A549 (cell line): ENCODE measurements at regions not wholly inside any gene's neighbourhood (a gene's known extent, or its start where the extent isn't known, plus 50 kb on each side); places are given as distances from the start of the nearest gene placed in this dataset.
"Not testable (repeated sequence)": the region's sequence is repeated elsewhere in the genome, so short reads cannot be mapped to it uniquely, and the experiment has no call there.

Experiments
- ATAC-seq, 2 experiments: fragments of 200-7000 bp in 1 of 2; fragments of >200 bp in 1 of 2; cut with Nextera tagmentation in 1 of 2; cut with Tn5 transposase in 1 of 2; 3 replicates each; pipeline versions ENCODE4 v1.8.0 to v1.9.1; 2018 to 2020; ENCODE audit warnings: mild to moderate bottlenecking in 1 of 2, moderate library complexity in 1 of 2
- CTCF ChIA-PET: fragments of 300-600 bp; sonication (Branson Sonifier 250); formaldehyde crosslinking; extraction: SDS; loops from one replicate; lab custom pipeline; 2021; ENCODE audit warnings: antibody characterized with exemption, inconsistent platforms; lab: Yijun Ruan, JAX
- POLR2A ChIA-PET: fragments of 350-600 bp; formaldehyde crosslinking; extraction: SDS; loops from one replicate; lab custom pipeline; 2021; ENCODE audit warnings: antibody characterized with exemption, inconsistent platforms; lab: Yijun Ruan, JAX
- DNase-seq, 2 experiments: peaks; one replicate each; pipeline versions ENCODE4 v3.0.0 to v3.0.0-alpha.2; 2011 to 2016; ENCODE audit warnings: low read depth in 1 of 2, low spot score in 1 of 2
- FAIRE-seq: peaks from 2 replicates; lab custom pipeline; 2011; peaks lifted over from hg19 to GRCh38; lab: Jason Lieb, UNC
- H3K27ac ChIP-seq, 2 experiments: fragments of >200 bp; sonication (Bioruptor Twin); formaldehyde crosslinking; 3 replicates each; pipeline ENCODE4 v1.5.1; 2016 to 2017
- H3K4me1 ChIP-seq: fragments of >200 bp; sonication (Bioruptor Twin); formaldehyde crosslinking; 3 replicates; pipeline ENCODE4 v1.6.1; 2016
- H3K4me2 ChIP-seq: fragments of >200 bp; sonication (Bioruptor Twin); formaldehyde crosslinking; 3 replicates; pipeline ENCODE4 v1.6.1; 2016
- H3K4me3 ChIP-seq: fragments of >200 bp; sonication (Bioruptor Twin); formaldehyde crosslinking; 3 replicates; pipeline ENCODE4 v1.5.1; 2016
- H3K9me3 ChIP-seq: fragments of >200 bp; sonication (Bioruptor Twin); formaldehyde crosslinking; 3 replicates; pipeline ENCODE4 v1.6.1; 2016
- BCL3 ChIP-seq: fragments of >200 bp; sonication (Bioruptor Twin); formaldehyde crosslinking; IDR thresholded peaks from 3 replicates; pipeline ENCODE4 v1.6.1; 2016
- CBX2 ChIP-seq: fragments of 200-600 bp; sonication (generic); IDR thresholded peaks from 2 replicates; pipeline ENCODE4 v1.6.1; 2016; ENCODE audit warnings: low read depth, mild to moderate bottlenecking, borderline replicate concordance
- CBX8 ChIP-seq: fragments of 200-600 bp; sonication (generic); IDR thresholded peaks from 2 replicates; pipeline ENCODE4 v1.6.1; 2016
- CEBPB ChIP-seq, 2 experiments: fragments of >200 bp in 1 of 2; sonication (Bioruptor Twin) in 1 of 2; formaldehyde crosslinking in 1 of 2; IDR thresholded peaks; 2 replicates each; pipeline ENCODE4 v1.6.1; 2012 to 2016
- E2F6 ChIP-seq: IDR thresholded peaks from 2 replicates; pipeline ENCODE4 v1.6.1; 2012; ENCODE audit warnings: low read depth, borderline replicate concordance
- EHF ChIP-seq: fragments of 250-450 bp; sonication (Bioruptor Pico); IDR thresholded peaks from 2 replicates; pipeline ENCODE4 v1.5.0; 2020; ENCODE audit warnings: mild to moderate bottlenecking
- EHMT2 ChIP-seq: fragments of 200-600 bp; sonication (generic); IDR thresholded peaks from 2 replicates; pipeline ENCODE4 v1.6.1; 2016; ENCODE audit warnings: antibody characterized with exemption, low read depth, mild to moderate bottlenecking, moderate library complexity
- ELK1 ChIP-seq: fragments of 150-350 bp; IDR thresholded peaks from 2 replicates; pipeline ENCODE4 v1.6.1; 2014; ENCODE audit warnings: low read depth, mild to moderate bottlenecking, low read length
- FOSB ChIP-seq: fragments of 250-450 bp; sonication (Bioruptor Pico); IDR thresholded peaks from 2 replicates; pipeline ENCODE4 v1.5.0; 2020; ENCODE audit warnings: mild to moderate bottlenecking, moderate library complexity
- FOSL2 ChIP-seq, 2 experiments: fragments of 450-650 bp in 1 of 2; fragments of >200 bp in 1 of 2; sonication (Bioruptor Twin) in 1 of 2; formaldehyde crosslinking; IDR thresholded peaks; 2 replicates each; pipeline versions ENCODE4 v1.5.0 to v1.6.1; 2016 to 2020; ENCODE audit warnings: mild to moderate bottlenecking in 1 of 2, moderate library complexity in 1 of 2
- FOXS1 ChIP-seq: fragments of 250-450 bp; sonication (Bioruptor Pico); IDR thresholded peaks from 2 replicates; pipeline ENCODE4 v1.5.0; 2020; ENCODE audit warnings: mild to moderate bottlenecking, moderate library complexity
- HEYL ChIP-seq: fragments of 250-450 bp; sonication (Bioruptor Pico); IDR thresholded peaks from 2 replicates; pipeline ENCODE4 v1.8.0; 2021; ENCODE audit warnings: mild to moderate bottlenecking, moderate library complexity
- HOXA7 ChIP-seq: fragments of 250-450 bp; sonication (Bioruptor Pico); IDR thresholded peaks from 2 replicates; pipeline ENCODE4 v1.5.0; 2020; ENCODE audit warnings: mild to moderate bottlenecking, moderate library complexity
- KDM1A ChIP-seq: fragments of 200-600 bp; sonication (generic); IDR thresholded peaks from 2 replicates; pipeline ENCODE4 v1.6.1; 2016; ENCODE audit warnings: low read depth, mild to moderate bottlenecking
- KDM5A ChIP-seq: fragments of 200-600 bp; sonication (generic); IDR thresholded peaks from 2 replicates; pipeline ENCODE4 v1.6.1; 2016; ENCODE audit warnings: antibody characterized with exemption, mild to moderate bottlenecking
- MYC ChIP-seq: IDR thresholded peaks from 2 replicates; pipeline ENCODE4 v1.6.1; 2012; ENCODE audit warnings: mild to moderate bottlenecking, inconsistent platforms, low read length, improper control_type of control experiment, borderline replicate concordance
- NFE2L2 ChIP-seq: fragments of 150-350 bp; conservative IDR thresholded peaks from 2 replicates; pipeline ENCODE4 v1.6.1; 2014; ENCODE audit warnings: low read length
- PBX3 ChIP-seq: IDR thresholded peaks from 2 replicates; pipeline ENCODE4 v1.6.1; 2012
- PHF8 ChIP-seq: fragments of 200-600 bp; sonication (generic); IDR thresholded peaks from 2 replicates; pipeline ENCODE4 v1.6.1; 2016; ENCODE audit warnings: low read depth, mild to moderate bottlenecking, antibody characterized with exemption, moderate library complexity, borderline replicate concordance
- RARB ChIP-seq: fragments of 250-450 bp; sonication (Bioruptor Pico); IDR thresholded peaks from 2 replicates; pipeline ENCODE4 v1.8.0; 2021; ENCODE audit warnings: mild to moderate bottlenecking, moderate library complexity
- RCOR1 ChIP-seq: fragments of 150-350 bp; IDR thresholded peaks from 2 replicates; pipeline ENCODE4 v1.6.1; 2014; ENCODE audit warnings: antibody characterized with exemption, low read length, low read depth
- RNF2 ChIP-seq: fragments of 200-600 bp; sonication (generic); IDR thresholded peaks from 2 replicates; pipeline ENCODE4 v1.6.1; 2016; ENCODE audit warnings: low read depth, mild to moderate bottlenecking, antibody characterized with exemption, moderate library complexity, borderline replicate concordance
- SREBF2 ChIP-seq: fragments of 450-650 bp; IDR thresholded peaks from 2 replicates; pipeline ENCODE4 v1.6.1; 2014; ENCODE audit warnings: mild to moderate bottlenecking, moderate library complexity
- ZC3H11A ChIP-seq: fragments of 450-650 bp; IDR thresholded peaks from 2 replicates; pipeline ENCODE4 v1.6.1; 2014; ENCODE audit warnings: antibody characterized with exemption, mild to moderate bottlenecking
- ZFP36 ChIP-seq: fragments of 450-650 bp; IDR thresholded peaks from 2 replicates; pipeline ENCODE4 v1.6.1; 2014; ENCODE audit warnings: borderline replicate concordance; ENCODE audit not compliant: partially characterized antibody
- ZNF302 ChIP-seq: fragments of 250-450 bp; sonication (Bioruptor Pico); IDR thresholded peaks from 2 replicates; pipeline ENCODE4 v1.9.0; 2021; ENCODE audit warnings: inconsistent platforms, mild to moderate bottlenecking, moderate library complexity
- WGBS: methylation state at CpG from one replicate; pipeline ENCODE4 v1.1.6; 2017; ENCODE audit errors: missing lambda C conversion rate; 5-methylcytosine and 5-hydroxymethylcytosine counted together

- H3K27ac ChIP-seq, FAIRE-seq, H3K9me3 ChIP-seq, H3K4me1 ChIP-seq, POLR2A ChIA-PET, CTCF ChIA-PET, H3K4me2 ChIP-seq, H3K4me3 ChIP-seq, ATAC-seq, DNase-seq: not testable (repeated sequence)
- 36% methylated on average over 6 of the region's 6 CpGs for WGBS
Measured at GRCh38 chr1:215432483-215433227, 134.4 kb upstream of the KCTD3 start.

GRCh38 chr1:215433237-215433636 is 133.9 kb upstream of the KCTD3 start:
- WGBS = 18% methylated on average over 8 of the region's 8 CpGs
- Histone ChIP-seq H3K27ac (no peak overlapping the region), H3K4me2 (no peak overlapping the region), H3K9me3 (no peaks in the 10 kb centered on the region), H3K4me1 (no peaks in the 10 kb centered on the region), H3K4me3 (no peak overlapping the region)
- ChIA-PET POLR2A (no interaction called here), CTCF (no interaction called here)
- DNase-seq (no peak), FAIRE-seq (no peak), ATAC-seq (no peak)
- no peak for TF ChIP-seq MYC
- TF ChIP-seq KDM5A = no peak
- TF ChIP-seq KDM1A = no peak
- no peak for TF ChIP-seq ELK1
- no peak for TF ChIP-seq ZNF302 (CRISPR knock-in tag)
- no peak for TF ChIP-seq SREBF2
- TF ChIP-seq FOSB (CRISPR knock-in tag) = no peak
- TF ChIP-seq RARB (CRISPR knock-in tag) = no peak
- TF ChIP-seq EHMT2 = no peak
- TF ChIP-seq CBX2 = no peak
- no peak for TF ChIP-seq NFE2L2
- no peak for TF ChIP-seq EHF (CRISPR knock-in tag)
- TF ChIP-seq ZC3H11A = no peak

GRCh38 chr1:215439549-215439948 is 127.6 kb upstream of the KCTD3 start:
- Histone ChIP-seq H3K4me1 (no peaks in the 10 kb centered on the region), H3K9me3 (no peaks in the 10 kb centered on the region), H3K4me3 (no peak overlapping the region), H3K4me2 (no peak overlapping the region), H3K27ac (no peak overlapping the region)
- no peak for TF ChIP-seq RNF2
- TF ChIP-seq CBX8 = no peak
- no peak for TF ChIP-seq PBX3
- TF ChIP-seq RCOR1 = no peak
- no peak for TF ChIP-seq EHF (CRISPR knock-in tag)
- no peak for TF ChIP-seq PHF8
- TF ChIP-seq FOSL2 (IDR thresholded peaks at IDR 0.05) = no peak
- TF ChIP-seq FOSL2 (CRISPR knock-in tag; IDR thresholded peaks at IDR 0.05) = no peak
- no peak for TF ChIP-seq E2F6
- TF ChIP-seq HOXA7 (CRISPR knock-in tag) = no peak
- TF ChIP-seq FOXS1 (CRISPR knock-in tag) = no peak
- no peak for TF ChIP-seq ZNF302 (CRISPR knock-in tag)
- TF ChIP-seq ZFP36 = no peak
- TF ChIP-seq MYC = no peak
- TF ChIP-seq CEBPB (IDR thresholded peaks at IDR 0.05) = no peak
- TF ChIP-seq BCL3 = no peak
- no peak for TF ChIP-seq HEYL (CRISPR knock-in tag)
- FAIRE-seq (no peak), ATAC-seq (no peak), DNase-seq (no peak)
- ChIA-PET POLR2A (no interaction called here), CTCF (no interaction called here)
